ENCODE measurements at regions not wholly inside any gene's neighbourhood (a gene's known extent, or its start where the extent isn't known, plus 50 kb on each side); places are given as distances from the start of the nearest gene placed in this dataset.

DNA sequence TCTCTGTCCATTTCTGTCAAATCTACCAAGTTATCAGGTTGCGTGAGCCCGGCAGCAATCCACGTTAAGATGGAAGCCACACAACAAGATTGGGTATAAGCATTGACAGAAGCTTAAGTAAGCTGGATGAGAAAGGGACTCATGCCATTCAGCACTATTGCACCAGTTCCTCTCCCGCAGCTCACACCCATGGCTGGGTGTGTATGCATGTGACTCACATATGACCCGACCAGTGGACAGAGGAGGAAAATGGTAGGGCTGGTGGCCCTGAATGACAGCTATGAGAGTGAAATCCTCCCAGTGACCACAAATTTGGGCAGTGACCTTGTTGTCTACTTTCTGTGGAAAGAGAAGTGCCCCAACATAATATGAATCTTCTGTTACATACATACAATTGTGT is 113.5 kb downstream of the OTOR start:
- TF ChIP-seq, protein P1, sequence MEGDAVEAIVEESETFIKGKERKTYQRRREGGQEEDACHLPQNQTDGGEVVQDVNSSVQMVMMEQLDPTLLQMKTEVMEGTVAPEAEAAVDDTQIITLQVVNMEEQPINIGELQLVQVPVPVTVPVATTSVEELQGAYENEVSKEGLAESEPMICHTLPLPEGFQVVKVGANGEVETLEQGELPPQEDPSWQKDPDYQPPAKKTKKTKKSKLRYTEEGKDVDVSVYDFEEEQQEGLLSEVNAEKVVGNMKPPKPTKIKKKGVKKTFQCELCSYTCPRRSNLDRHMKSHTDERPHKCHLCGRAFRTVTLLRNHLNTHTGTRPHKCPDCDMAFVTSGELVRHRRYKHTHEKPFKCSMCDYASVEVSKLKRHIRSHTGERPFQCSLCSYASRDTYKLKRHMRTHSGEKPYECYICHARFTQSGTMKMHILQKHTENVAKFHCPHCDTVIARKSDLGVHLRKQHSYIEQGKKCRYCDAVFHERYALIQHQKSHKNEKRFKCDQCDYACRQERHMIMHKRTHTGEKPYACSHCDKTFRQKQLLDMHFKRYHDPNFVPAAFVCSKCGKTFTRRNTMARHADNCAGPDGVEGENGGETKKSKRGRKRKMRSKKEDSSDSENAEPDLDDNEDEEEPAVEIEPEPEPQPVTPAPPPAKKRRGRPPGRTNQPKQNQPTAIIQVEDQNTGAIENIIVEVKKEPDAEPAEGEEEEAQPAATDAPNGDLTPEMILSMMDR (conservative IDR thresholded peaks at IDR 0.05; ENCODE audit: low read depth, low read length): no peak
- no peak for TF ChIP-seq EZH2 (IDR thresholded peaks at IDR 0.05; ENCODE audit: borderline replicate concordance, low read depth, low read length, poor library complexity, severe bottlenecking)
